Heart right ventricle (tissue), 16 donors: ENCODE measurements at regions not wholly inside any gene's neighbourhood (a gene's known extent, or its start where the extent isn't known, plus 50 kb on each side); places are given as distances from the start of the nearest gene placed in this dataset.

ENCODE experiments used
- ATAC-seq, 8 donors: fragments of 200-7000 bp; cut with Tn5 transposase; one replicate each; pipeline ENCODE4 v1.9.1; 2020; ENCODE audit warnings: mild to moderate bottlenecking in 8 of 8, moderate library complexity in 8 of 8, moderate number of reproducible peaks in 1 of 8
- DNase-seq, 2 donors: peaks; one replicate each; pipeline ENCODE4 v3.0.0-alpha.2; 2020
- H3K27ac ChIP-seq, 10 donors: fragments of 200-600 bp; sonication (generic) in 2 of 10; one replicate each; pipeline versions ENCODE4 v1.5.0 to v1.8.0; 2020 to 2022; ENCODE audit warnings: mild to moderate bottlenecking in 3 of 10
- H3K27me3 ChIP-seq, 7 donors: fragments of 200-600 bp; one replicate each; pipeline ENCODE4 v1.8.0; 2021 to 2022; ENCODE audit warnings: mild to moderate bottlenecking in 2 of 7
- H3K36me3 ChIP-seq, 9 donors: fragments of 200-600 bp; sonication (generic) in 1 of 9; one replicate each; pipeline versions ENCODE4 v1.5.0 to v1.8.0; 2020 to 2022; ENCODE audit warnings: mild to moderate bottlenecking in 2 of 9
- H3K4me1 ChIP-seq, 9 donors: fragments of 200-600 bp; sonication (generic) in 1 of 9; one replicate each; pipeline versions ENCODE4 v1.5.0 to v1.8.0; 2020 to 2022; ENCODE audit warnings: mild to moderate bottlenecking in 4 of 9
- H3K4me3 ChIP-seq, 10 donors: fragments of 200-600 bp; sonication (generic) in 2 of 10; one replicate each; pipeline versions ENCODE4 v1.5.0 to v1.8.0; 2020 to 2022; ENCODE audit warnings: mild to moderate bottlenecking in 7 of 10, moderate library complexity in 2 of 10
- H3K9me3 ChIP-seq, 11 donors: fragments of 200-600 bp in 10 of 11; sonication (generic) in 2 of 11; one replicate each; pipeline versions ENCODE4 v1.5.0 to v1.8.0; 2013 to 2022; ENCODE audit warnings: mild to moderate bottlenecking in 2 of 11, control low read depth in 1 of 11, moderate library complexity in 1 of 11
- CTCF ChIP-seq, 9 donors: fragments of 200-600 bp; sonication (generic) in 2 of 9; IDR thresholded peaks; one replicate each; pipeline versions ENCODE4 v1.5.0 to v1.8.0; 2021 to 2022; ENCODE audit warnings: antibody characterized with exemption in 9 of 9, mild to moderate bottlenecking in 5 of 9, moderate library complexity in 1 of 9
- WGBS, 2 donors: extraction: QIAGEN DNeasy Blood & Tissue Kit; methylation state at CpG; one replicate each; pipeline ENCODE4 v1.1.7; 2013; ENCODE audit warnings: inconsistent platforms in 1 of 2; 5-methylcytosine and 5-hydroxymethylcytosine counted together
- intact Hi-C, 10 donors: fragments of 100-400 bp; cut with DNase I; formaldehyde crosslinking; loops; one replicate each; pipeline versions ENCODE4 v1.11.1 to v1.14.2; 2022
- donor health status: Arrhythmogenic right ventricular cardiomyopathy.
- donor health status: ischemic (EF 13 %, LVEDD 7.1; RV severe dilation, severe dysfunction).
- donor health status: healthy with polysubstance abuse.
- donor health status: DM: no; HTN: yes; CAD: no.
- donor health status: DM: no; HTN: no; CAD: no.
- donor health status: ischemic (EF 25% LVEDD 6.9; RV normal size, moderate dysfunction).
- donor health status: ischemic (EF 25% LVEDD 5.7; RV mildly dilated, moderate dysfunction).
- donor health status: healthy.
- donor health status: DM: yes; HTN: yes; CAD: no.
- donor health status: Ischemic cardiomyopathy.
- donor health status: ischemic (EF 35%, LVEDD 5.7; RV mildly dilated, moderate dysfunction).
- donor health status: nonischemic (EF 11% LVEDD 7.7; RV severe dilation, severe dysfunction).
- donor health status: DM: yes; HTN: yes; CAD: no.
- donor health status: PGD.
- donor health status: ischemic (EF 29% LVEDD 5.4; RV normal size, mild dysfunction).
- donor health status: nonischemic (EF 23%, LVEDD 6.1; RV moderate dilation, normal function).

DNA sequence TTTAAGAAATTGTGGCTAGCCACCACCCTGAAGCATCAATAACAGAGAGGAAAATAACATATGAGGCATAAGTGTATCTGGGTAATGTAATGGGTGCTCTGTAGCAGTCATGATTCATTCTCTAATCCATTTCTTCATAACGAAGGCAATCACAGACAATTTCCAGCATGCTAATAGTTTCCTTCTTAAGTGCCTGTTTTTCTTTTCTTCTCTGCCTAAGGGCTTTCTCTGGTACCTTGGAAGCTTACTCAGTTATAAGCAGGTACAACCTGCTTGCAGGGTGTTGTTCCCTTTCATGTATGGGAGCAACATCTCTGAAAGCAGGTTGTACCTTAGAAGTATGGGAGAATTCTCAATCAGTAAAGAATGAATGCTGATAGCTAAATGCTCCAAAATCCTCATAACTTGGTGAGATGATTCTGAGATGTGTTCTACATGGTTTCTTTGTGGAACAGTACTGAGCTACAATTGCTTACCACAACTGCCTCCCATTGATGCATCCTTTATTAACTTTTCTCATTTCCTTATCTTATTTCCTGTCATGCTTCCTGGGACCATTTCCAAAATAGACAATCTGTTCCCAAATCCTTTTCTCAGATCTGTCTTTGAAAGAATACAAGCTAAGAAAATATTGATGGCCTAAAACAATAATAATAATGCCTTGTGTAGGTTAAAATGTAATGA lies 247.6 kb downstream of the PAPSS1 start:
- intact Hi-C loops, result no loop called here
- Histone ChIP-seq H3K4me3 (no peak overlapping the region), H3K9me3 (no peaks in the 10 kb centered on the region), H3K27ac (no peak overlapping the region), H3K36me3 (no peaks in the 10 kb centered on the region), H3K27me3 (no peaks in the 10 kb centered on the region), H3K4me1 (no peaks in the 10 kb centered on the region)
- 56 to 69% methylated on average over 1 of the region's 1 CpG for WGBS, 2 donors
- DNase-seq (no peak), ATAC-seq (no peak)
- no peak for TF ChIP-seq CTCF (IDR thresholded peaks at IDR 0.05)

DNA sequence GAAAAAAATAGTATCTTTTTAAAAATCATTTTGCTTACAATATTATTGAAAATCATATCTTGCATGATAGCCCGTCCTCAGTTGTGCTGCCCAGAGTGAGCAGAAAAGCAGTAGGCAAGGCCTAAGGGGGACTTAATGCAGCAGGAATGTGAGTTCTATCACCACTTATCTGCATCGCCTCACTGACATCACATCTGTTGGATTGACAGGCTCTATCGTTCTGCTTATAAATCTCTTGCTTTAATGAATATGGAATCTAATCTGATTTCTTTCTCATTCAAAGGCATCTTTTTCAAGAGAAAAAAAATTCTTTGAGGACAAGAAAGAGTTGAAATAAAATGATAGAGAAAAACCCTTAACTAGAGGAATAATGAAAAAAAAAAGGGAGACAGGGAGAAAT lies 249.9 kb downstream of the PAPSS1 start:
- no peaks in the 10 kb centered on the region for H3K36me3 ChIP-seq
- WGBS, 2 donors, result 59 to 69% methylated on average over 3 of the region's 3 CpGs
- no peak overlapping the region for H3K4me3 ChIP-seq
- no peak for ATAC-seq
- DNase-seq, result no peak
- no peak overlapping the region for H3K27ac ChIP-seq
- no peaks in the 10 kb centered on the region for H3K27me3 ChIP-seq
- no peak for TF ChIP-seq CTCF (IDR thresholded peaks at IDR 0.05)
- H3K4me1 ChIP-seq, result no peaks in the 10 kb centered on the region
- no peaks in the 10 kb centered on the region for H3K9me3 ChIP-seq
- intact Hi-C loops, result no loop called here

GRCh38 chr4:107468812-107469211 lies 251.2 kb downstream of the PAPSS1 start:
- Histone ChIP-seq H3K27me3 (no peaks in the 10 kb centered on the region), H3K36me3 (no peaks in the 10 kb centered on the region), H3K4me3 (no peak overlapping the region), H3K9me3 (no peaks in the 10 kb centered on the region), H3K4me1 (no peaks in the 10 kb centered on the region), H3K27ac (no peak overlapping the region)
- no peak for TF ChIP-seq CTCF (IDR thresholded peaks at IDR 0.05)
- no peak for DNase-seq
- WGBS, 2 donors, result 73 to 85% methylated on average over 3 of the region's 3 CpGs
- no peak for ATAC-seq
- intact Hi-C loops, result no loop called here

DNA sequence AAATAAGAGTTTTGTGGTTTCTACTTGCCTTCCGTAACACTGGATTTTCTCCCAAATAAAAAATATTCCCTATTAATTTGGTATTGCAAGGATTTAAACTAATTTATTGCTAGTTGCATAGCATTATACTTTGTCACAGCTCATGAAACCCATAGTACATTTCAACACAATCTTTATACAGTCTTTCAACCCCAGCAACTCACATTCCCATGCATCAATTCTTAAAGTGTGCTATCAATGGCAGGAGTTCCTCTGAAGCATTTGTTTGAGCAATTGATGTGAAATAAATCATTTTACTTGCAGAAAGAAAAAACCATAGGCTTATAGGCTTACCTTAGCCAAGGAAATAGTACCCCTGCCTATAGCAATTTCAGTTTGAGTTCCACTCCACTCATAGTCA lies 251.9 kb downstream of the PAPSS1 start:
- no peaks in the 10 kb centered on the region for H3K4me1 ChIP-seq
- H3K4me3 ChIP-seq, result no peak overlapping the region
- H3K27ac ChIP-seq, result no peak overlapping the region
- intact Hi-C loops, result no loop called here
- WGBS, 2 donors, result 98 to 99% methylated on average over 1 of the region's 1 CpG
- DNase-seq (no peak), ATAC-seq (no peak)
- no peaks in the 10 kb centered on the region for H3K36me3 ChIP-seq
- no peaks in the 10 kb centered on the region for H3K9me3 ChIP-seq
- TF ChIP-seq CTCF (IDR thresholded peaks at IDR 0.05), result no peak
- no peaks in the 10 kb centered on the region for H3K27me3 ChIP-seq
